GM12872 (cell line): ENCODE measurements at regions not wholly inside any gene's neighbourhood (a gene's known extent, or its start where the extent isn't known, plus 50 kb on each side); places are given as distances from the start of the nearest gene placed in this dataset.

Source experiments
- CTCF ChIP-seq: IDR thresholded peaks from 3 replicates; pipeline ENCODE4 v1.5.1; 2011; ENCODE audit warnings: low read depth, mild to moderate bottlenecking, low read length, moderate library complexity; ENCODE audit not compliant: insufficient read depth

- no peak for TF ChIP-seq CTCF
These were observed 186.8 kb downstream of the PRR20E start for GRCh38 chr13:57353831-57354230.

- TF ChIP-seq CTCF = no peak
These were observed 208.9 kb downstream of the PRR20E start for GRCh38 chr13:57375876-57376275.

GRCh38 chr13:57408312-57408711 lies 223.2 kb upstream of the PCDH17 start:
- no peak for TF ChIP-seq CTCF

GRCh38 chr13:57409121-57409520 lies 222.4 kb upstream of the PCDH17 start:
- no peak for TF ChIP-seq CTCF

- no peak for TF ChIP-seq CTCF
These were observed 221.9 kb upstream of the PCDH17 start for GRCh38 chr13:57409656-57410055.

- no peak for TF ChIP-seq CTCF
These were observed 213.4 kb upstream of the PCDH17 start for GRCh38 chr13:57418067-57418677.

- TF ChIP-seq CTCF = no peak
These were observed 207.2 kb upstream of the PCDH17 start for GRCh38 chr13:57424379-57424778.

- no peak for TF ChIP-seq CTCF
These were observed 206.0 kb upstream of the PCDH17 start for GRCh38 chr13:57425531-57425930.
